ENCODE measurements at regions not wholly inside any gene's neighbourhood (a gene's known extent, or its start where the extent isn't known, plus 50 kb on each side); places are given as distances from the start of the nearest gene placed in this dataset.

GRCh38 chr9:81776834-81777233 lies 87.5 kb upstream of the TLE1 start:
- Histone ChIP-seq H2BK5ac (ENCODE audit: low read length) (no peak overlapping the region), H2AK5ac (ENCODE audit: low read depth, low read length) (no peak overlapping the region), H3K18ac (ENCODE audit: low read length) (no peak overlapping the region), H2BK12ac (ENCODE audit: low read length) (no peak overlapping the region), H3K4me2 (ENCODE audit: insufficient read depth, low read length, poor library complexity, severe bottlenecking) (no peak overlapping the region), H3K23ac (ENCODE audit: low read depth, low read length, poor library complexity) (no peak overlapping the region), H3K27ac (replicated peaks; ENCODE audit: low read length) (no peak overlapping the region), H3K79me1 (ENCODE audit: low read depth, low read length) (no peaks in the 10 kb centered on the region), H2AFZ (ENCODE audit: low read length) (no peak overlapping the region), H2BK15ac (ENCODE audit: low read length) (no peak overlapping the region), H3K4me1 (ENCODE audit: control insufficient read depth in 2 of 2, insufficient read depth in 1 of 2, low read depth in 1 of 2, low read length in 2 of 2) (no peaks in the 10 kb centered on the region), H3K4ac (ENCODE audit: low read length) (no peak overlapping the region), H4K8ac (ENCODE audit: low read depth, low read length) (no peak overlapping the region), H2BK120ac (ENCODE audit: low read depth, low read length) (no peak overlapping the region), H3K4me3 (ENCODE audit: low read length in 2 of 2) (no peak overlapping the region), H4K91ac (ENCODE audit: low read depth, low read length, poor library complexity) (no peak overlapping the region), H3K14ac (ENCODE audit: low read length) (no peak overlapping the region), H3K9ac (ENCODE audit: low read depth, low read length, poor library complexity) (no peak overlapping the region), H3K36me3 (replicated peaks in 1 of 2; ENCODE audit: control insufficient read depth in 2 of 2, insufficient read depth in 2 of 2, low read length in 2 of 2) (no peaks in the 10 kb centered on the region), H3K9me3 (replicated peaks in 1 of 2; ENCODE audit: control insufficient read depth in 2 of 2, insufficient read depth in 1 of 2, low read depth in 1 of 2, low read length in 2 of 2) (no peaks in the 10 kb centered on the region), H3K27me3 (ENCODE audit: control insufficient read depth in 3 of 3, insufficient read depth in 3 of 3, low read depth in 1 of 3, low read length in 3 of 3) (no peaks in the 10 kb centered on the region)
- WGBS, 2 donors (ENCODE audit: extremely low coverage in 2 of 2, insufficient read length in 2 of 2, insufficient replicate concordance in 1 of 2): no CpG with 5 or more reads among the region's 2 CpGs
- no peak for DNase-seq (ENCODE audit: low spot score)

GRCh38 chr9:81777482-81777881 lies 88.1 kb upstream of the TLE1 start:
- H3K36me3 ChIP-seq (replicated peaks in 1 of 2; ENCODE audit: control insufficient read depth in 2 of 2, insufficient read depth in 2 of 2, low read length in 2 of 2): no peaks in the 10 kb centered on the region
- H3K14ac ChIP-seq (ENCODE audit: low read length): no peak overlapping the region
- H2BK5ac ChIP-seq (ENCODE audit: low read length): no peak overlapping the region
- no peak overlapping the region for H4K8ac ChIP-seq (ENCODE audit: low read depth, low read length)
- H2AK5ac ChIP-seq (ENCODE audit: low read depth, low read length): no peak overlapping the region
- no peak overlapping the region for H2BK12ac ChIP-seq (ENCODE audit: low read length)
- no peak overlapping the region for H3K4me2 ChIP-seq (ENCODE audit: insufficient read depth, low read length, poor library complexity, severe bottlenecking)
- no peak for DNase-seq (ENCODE audit: low spot score)
- no peaks in the 10 kb centered on the region for H3K27me3 ChIP-seq (ENCODE audit: control insufficient read depth in 3 of 3, insufficient read depth in 3 of 3, low read depth in 1 of 3, low read length in 3 of 3)
- H2AFZ ChIP-seq (ENCODE audit: low read length): no peak overlapping the region
- H3K18ac ChIP-seq (ENCODE audit: low read length): no peak overlapping the region
- H3K4me3 ChIP-seq (ENCODE audit: low read length in 2 of 2): no peak overlapping the region
- no peak overlapping the region for H3K23ac ChIP-seq (ENCODE audit: low read depth, low read length, poor library complexity)
- WGBS, 2 donors (ENCODE audit: extremely low coverage in 2 of 2, insufficient read length in 2 of 2, insufficient replicate concordance in 1 of 2): no CpG with 5 or more reads among the region's 3 CpGs
- no peak overlapping the region for H2BK120ac ChIP-seq (ENCODE audit: low read depth, low read length)
- no peak overlapping the region for H3K4ac ChIP-seq (ENCODE audit: low read length)
- H3K9ac ChIP-seq (ENCODE audit: low read depth, low read length, poor library complexity): no peak overlapping the region
- no peak overlapping the region for H3K27ac ChIP-seq (replicated peaks; ENCODE audit: low read length)
- no peaks in the 10 kb centered on the region for H3K79me1 ChIP-seq (ENCODE audit: low read depth, low read length)
- H3K9me3 ChIP-seq (replicated peaks in 1 of 2; ENCODE audit: control insufficient read depth in 2 of 2, insufficient read depth in 1 of 2, low read depth in 1 of 2, low read length in 2 of 2): no peaks in the 10 kb centered on the region
- no peak overlapping the region for H2BK15ac ChIP-seq (ENCODE audit: low read length)
- H4K91ac ChIP-seq (ENCODE audit: low read depth, low read length, poor library complexity): no peak overlapping the region
- H3K4me1 ChIP-seq (ENCODE audit: control insufficient read depth in 2 of 2, insufficient read depth in 1 of 2, low read depth in 1 of 2, low read length in 2 of 2): no peaks in the 10 kb centered on the region

- Histone ChIP-seq H3K14ac (ENCODE audit: low read length) (no peak overlapping the region), H3K4me1 (ENCODE audit: control insufficient read depth in 2 of 2, insufficient read depth in 1 of 2, low read depth in 1 of 2, low read length in 2 of 2) (no peaks in the 10 kb centered on the region), H4K91ac (ENCODE audit: low read depth, low read length, poor library complexity) (no peak overlapping the region), H3K4me2 (ENCODE audit: insufficient read depth, low read length, poor library complexity, severe bottlenecking) (no peak overlapping the region), H2AK5ac (ENCODE audit: low read depth, low read length) (no peak overlapping the region), H3K79me1 (ENCODE audit: low read depth, low read length) (no peaks in the 10 kb centered on the region), H2BK15ac (ENCODE audit: low read length) (no peak overlapping the region), H3K36me3 (replicated peaks in 1 of 2; ENCODE audit: control insufficient read depth in 2 of 2, insufficient read depth in 2 of 2, low read length in 2 of 2) (no peaks in the 10 kb centered on the region), H3K27me3 (ENCODE audit: control insufficient read depth in 3 of 3, insufficient read depth in 3 of 3, low read depth in 1 of 3, low read length in 3 of 3) (no peaks in the 10 kb centered on the region), H3K18ac (ENCODE audit: low read length) (no peak overlapping the region), H4K8ac (ENCODE audit: low read depth, low read length) (no peak overlapping the region), H2BK5ac (ENCODE audit: low read length) (no peak overlapping the region), H3K4ac (ENCODE audit: low read length) (no peak overlapping the region), H3K4me3 (ENCODE audit: low read length in 2 of 2) (no peak overlapping the region), H3K23ac (ENCODE audit: low read depth, low read length, poor library complexity) (no peak overlapping the region), H2BK12ac (ENCODE audit: low read length) (no peak overlapping the region), H2AFZ (ENCODE audit: low read length) (no peak overlapping the region), H2BK120ac (ENCODE audit: low read depth, low read length) (no peak overlapping the region), H3K27ac (replicated peaks; ENCODE audit: low read length) (no peak overlapping the region), H3K9ac (ENCODE audit: low read depth, low read length, poor library complexity) (no peak overlapping the region), H3K9me3 (replicated peaks in 1 of 2; ENCODE audit: control insufficient read depth in 2 of 2, insufficient read depth in 1 of 2, low read depth in 1 of 2, low read length in 2 of 2) (no peaks in the 10 kb centered on the region)
- no peak for DNase-seq (ENCODE audit: low spot score)
- WGBS, 2 donors (ENCODE audit: extremely low coverage in 2 of 2, insufficient read length in 2 of 2, insufficient replicate concordance in 1 of 2): no CpG with 5 or more reads among the region's 10 CpGs
Observed at GRCh38 chr9:81782313-81782995, 93.1 kb upstream of the TLE1 start.

- H3K4me3 ChIP-seq (ENCODE audit: low read length in 2 of 2): no peak overlapping the region
- H3K9ac ChIP-seq (ENCODE audit: low read depth, low read length, poor library complexity): no peak overlapping the region
- H2BK120ac ChIP-seq (ENCODE audit: low read depth, low read length): no peak overlapping the region
- WGBS, 2 donors (ENCODE audit: extremely low coverage in 2 of 2, insufficient read length in 2 of 2, insufficient replicate concordance in 1 of 2): no CpG with 5 or more reads among the region's 4 CpGs
- H2AFZ ChIP-seq (ENCODE audit: low read length): no peak overlapping the region
- H3K4me2 ChIP-seq (ENCODE audit: insufficient read depth, low read length, poor library complexity, severe bottlenecking): no peak overlapping the region
- no peak overlapping the region for H3K14ac ChIP-seq (ENCODE audit: low read length)
- DNase-seq (ENCODE audit: low spot score): no peak
- no peak overlapping the region for H3K18ac ChIP-seq (ENCODE audit: low read length)
- H2BK15ac ChIP-seq (ENCODE audit: low read length): no peak overlapping the region
- no peaks in the 10 kb centered on the region for H3K4me1 ChIP-seq (ENCODE audit: control insufficient read depth in 2 of 2, insufficient read depth in 1 of 2, low read depth in 1 of 2, low read length in 2 of 2)
- H2BK5ac ChIP-seq (ENCODE audit: low read length): no peak overlapping the region
- H3K27ac ChIP-seq (replicated peaks; ENCODE audit: low read length): no peak overlapping the region
- H2AK5ac ChIP-seq (ENCODE audit: low read depth, low read length): no peak overlapping the region
- H3K4ac ChIP-seq (ENCODE audit: low read length): no peak overlapping the region
- H3K79me1 ChIP-seq (ENCODE audit: low read depth, low read length): no peaks in the 10 kb centered on the region
- H3K27me3 ChIP-seq (ENCODE audit: control insufficient read depth in 3 of 3, insufficient read depth in 3 of 3, low read depth in 1 of 3, low read length in 3 of 3): no peaks in the 10 kb centered on the region
- no peak overlapping the region for H4K91ac ChIP-seq (ENCODE audit: low read depth, low read length, poor library complexity)
- H3K23ac ChIP-seq (ENCODE audit: low read depth, low read length, poor library complexity): no peak overlapping the region
- H3K36me3 ChIP-seq (replicated peaks in 1 of 2; ENCODE audit: control insufficient read depth in 2 of 2, insufficient read depth in 2 of 2, low read length in 2 of 2): no peaks in the 10 kb centered on the region
- no peak overlapping the region for H4K8ac ChIP-seq (ENCODE audit: low read depth, low read length)
- no peak overlapping the region for H2BK12ac ChIP-seq (ENCODE audit: low read length)
- no peaks in the 10 kb centered on the region for H3K9me3 ChIP-seq (replicated peaks in 1 of 2; ENCODE audit: control insufficient read depth in 2 of 2, insufficient read depth in 1 of 2, low read depth in 1 of 2, low read length in 2 of 2)
Observed at GRCh38 chr9:81787747-81788632, 98.6 kb upstream of the TLE1 start.
